ENCODE measurements at regions not wholly inside any gene's neighbourhood (a gene's known extent, or its start where the extent isn't known, plus 50 kb on each side); places are given as distances from the start of the nearest gene placed in this dataset.

DNA sequence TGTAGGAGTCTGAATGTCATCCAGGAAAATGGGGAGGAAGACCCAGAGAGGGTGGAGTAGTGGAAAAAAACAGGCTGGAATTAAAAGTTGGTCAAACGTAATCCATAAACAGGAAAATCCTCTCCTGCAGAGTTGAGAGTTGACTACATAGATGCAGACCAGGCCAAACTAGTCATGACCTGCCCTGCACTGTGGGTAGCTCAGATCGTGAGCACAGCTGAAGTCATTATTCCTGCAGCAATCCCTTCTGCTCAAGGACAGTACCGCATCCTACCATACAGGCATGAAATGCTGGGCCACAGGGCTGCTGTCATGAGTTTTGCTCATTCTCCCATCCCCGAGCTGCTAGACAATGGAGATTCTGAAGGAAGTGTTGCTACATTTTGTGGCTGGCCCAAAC lies 352.2 kb downstream of the EN1 start:
- DNase-seq (ENCODE audit: low spot score) = no peak
- intact Hi-C loops (cut with DNase I) = no loop called here

DNA sequence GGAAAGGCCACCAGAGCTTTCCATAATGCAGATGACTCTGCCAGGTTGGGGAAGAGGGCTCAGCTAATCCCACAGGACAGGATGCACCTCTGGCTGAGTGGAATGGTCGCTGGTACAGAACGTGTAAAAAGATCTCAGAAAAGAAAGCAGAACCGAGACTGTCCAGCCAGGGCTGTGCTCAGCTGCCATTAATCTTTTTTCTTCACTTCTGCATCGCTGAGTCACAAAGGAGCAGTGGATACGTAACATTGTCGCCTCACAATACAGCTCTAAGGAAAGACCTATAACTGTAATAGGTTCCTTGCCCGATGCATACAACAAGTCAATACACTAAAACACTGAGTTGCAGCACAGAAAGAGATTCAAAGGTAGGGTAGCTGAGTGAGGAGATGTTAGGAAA lies 354.2 kb downstream of the EN1 start:
- no peak for DNase-seq (ENCODE audit: low spot score)
- intact Hi-C loops (cut with DNase I) = no loop called here

DNA sequence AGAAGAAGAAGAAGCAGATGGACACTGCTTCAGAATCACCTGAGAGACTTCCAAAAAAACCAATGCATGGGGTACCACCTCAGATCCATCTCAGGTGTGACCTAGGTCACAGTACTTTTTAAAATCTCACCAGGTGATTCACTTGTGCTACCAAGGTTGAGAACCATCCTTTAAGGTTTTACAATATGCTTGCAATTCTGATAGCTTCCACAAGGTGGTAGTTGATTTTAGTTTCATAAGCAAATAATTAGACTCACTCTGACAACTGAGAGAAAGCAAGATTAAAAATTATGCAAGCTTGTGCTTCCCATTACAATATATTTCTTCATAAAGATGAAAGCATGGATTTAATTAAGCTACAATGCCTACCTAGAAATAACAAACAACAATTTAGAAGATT lies 355.1 kb downstream of the EN1 start:
- intact Hi-C loops (cut with DNase I) = no loop called here
- DNase-seq (ENCODE audit: low spot score) = no peak

DNA sequence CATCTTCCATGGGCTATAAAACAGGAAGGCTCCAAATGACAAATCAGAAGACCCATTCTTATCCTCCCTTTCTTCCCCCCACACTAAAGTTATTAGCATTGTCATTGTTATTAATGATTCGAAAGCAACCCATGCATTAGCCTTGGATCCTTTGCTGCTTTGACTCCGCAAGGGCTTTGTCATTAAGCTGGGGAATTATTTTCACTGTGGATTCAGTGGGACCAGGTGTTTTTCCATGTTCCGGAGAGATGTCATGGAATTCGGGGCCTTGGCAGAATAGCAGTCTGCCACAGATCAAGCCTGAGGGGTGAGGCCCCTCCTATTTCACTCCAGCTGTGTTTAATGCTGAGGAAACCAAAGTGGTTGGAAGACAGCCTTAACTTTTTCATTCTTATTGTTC lies 357.1 kb downstream of the EN1 start:
- no peak for DNase-seq (ENCODE audit: low spot score)
- intact Hi-C loops (cut with DNase I) = no loop called here

DNA sequence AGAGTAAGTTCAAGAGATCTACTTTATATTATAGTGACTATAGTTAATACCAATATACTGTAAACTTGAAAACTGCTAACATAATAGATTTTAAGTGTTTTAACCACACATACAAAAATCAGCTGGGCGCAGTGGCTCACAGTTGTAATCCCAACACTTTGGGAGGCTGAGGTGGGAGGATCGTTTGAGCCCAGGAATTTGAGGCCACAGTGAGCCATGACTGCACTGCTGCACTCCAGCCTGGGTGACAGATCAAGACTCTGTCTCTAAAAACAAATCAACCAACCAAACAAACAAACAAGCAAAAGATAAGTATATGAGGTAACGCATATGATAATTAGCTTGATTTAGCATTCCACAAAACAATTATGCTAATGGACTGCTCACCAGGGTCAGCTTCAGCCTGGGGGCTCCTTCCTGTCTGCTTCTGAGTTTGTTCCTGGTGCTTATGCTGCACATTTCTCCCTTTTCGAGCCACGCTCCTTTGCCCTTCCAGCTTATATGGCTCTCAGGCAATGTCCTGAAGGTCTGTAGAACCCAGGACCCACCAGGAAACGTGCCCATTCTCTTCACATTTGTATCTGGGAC lies 357.6 kb downstream of the EN1 start:
- intact Hi-C loops (cut with DNase I) = no loop called here

DNA sequence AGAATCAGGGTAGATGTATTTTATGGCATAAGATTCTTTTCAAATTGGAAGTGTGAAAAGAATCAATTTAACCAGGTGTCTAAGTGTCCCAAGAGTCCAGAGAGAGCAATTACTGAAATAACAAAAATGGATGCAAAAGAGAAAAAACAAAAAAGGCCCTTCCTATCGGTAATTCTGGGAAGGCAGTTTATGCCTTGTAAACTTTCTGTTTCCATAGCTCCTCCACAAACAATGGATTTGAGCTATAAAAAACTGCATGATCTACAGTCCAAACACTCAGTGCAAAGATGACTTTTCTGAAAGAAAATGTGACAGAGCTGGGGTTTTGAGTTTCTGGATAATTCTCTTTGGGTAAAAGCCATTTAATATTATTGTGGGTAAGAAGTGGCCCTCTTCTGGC lies 366.1 kb downstream of the EN1 start:
- intact Hi-C loops (cut with DNase I) = no loop called here
- no peak for DNase-seq (ENCODE audit: low spot score)

More for the DNA sequence above, 357.6 kb downstream of the EN1 start:
- DNase-seq (ENCODE audit: low spot score) = no peak

DNA sequence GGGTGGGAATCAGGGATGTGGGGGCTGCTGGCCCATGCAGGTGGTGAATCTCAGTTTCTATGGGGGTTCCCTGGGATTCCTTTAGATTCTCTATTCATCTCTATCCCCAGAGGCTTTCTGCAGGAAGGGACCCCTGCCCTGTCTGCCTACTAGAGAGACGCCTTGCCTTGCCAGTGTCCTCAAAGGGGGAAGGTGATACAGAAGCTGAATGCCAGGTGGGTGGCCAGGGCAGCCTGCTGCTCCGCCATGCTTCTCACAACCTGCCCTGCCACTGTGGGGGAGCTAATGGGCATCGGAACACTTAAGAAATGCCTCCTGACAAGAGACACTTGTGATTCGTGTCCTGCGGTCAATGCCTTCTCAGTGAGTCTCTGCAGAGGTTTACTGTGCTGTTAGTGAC lies 368.4 kb downstream of the EN1 start:
- intact Hi-C loops (cut with DNase I) = no loop called here

DNA sequence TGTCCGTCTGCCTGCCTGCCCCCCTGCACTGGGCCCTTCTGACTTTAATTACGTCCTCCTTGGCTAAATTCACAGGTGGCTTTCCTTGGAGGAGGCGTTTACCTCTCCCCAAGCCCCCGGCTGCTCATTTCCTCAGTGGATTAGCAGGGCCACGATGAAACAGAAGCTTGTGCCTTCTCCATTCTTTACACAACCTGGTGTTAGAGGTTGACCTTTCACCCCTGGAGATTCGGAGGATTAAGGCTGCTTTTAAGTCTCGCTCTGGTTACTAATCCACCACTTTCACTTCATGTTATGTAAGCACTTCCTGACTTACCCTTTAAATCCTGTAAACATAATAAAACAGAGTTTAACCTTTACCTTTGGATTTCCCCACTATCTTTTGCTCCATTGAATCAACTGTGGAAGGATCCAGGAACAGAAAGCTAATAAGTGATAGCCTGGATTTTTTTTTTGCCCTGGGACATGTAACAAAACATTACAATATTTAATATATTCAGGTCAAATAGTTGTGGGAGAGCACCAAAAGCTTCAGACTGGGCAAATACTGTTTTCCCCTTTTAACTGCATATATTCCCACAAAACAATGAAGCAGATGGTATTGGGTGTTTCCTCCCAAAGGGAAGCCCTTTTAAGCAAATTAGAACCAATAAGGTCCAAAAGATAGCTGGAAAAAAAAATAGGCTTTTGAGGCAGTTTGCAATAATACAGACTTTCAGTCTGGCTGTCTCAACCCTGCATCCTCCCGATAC lies 370.2 kb downstream of the EN1 start:
- no peak for DNase-seq (ENCODE audit: low spot score)
- intact Hi-C loops (cut with DNase I) = no loop called here

More for the DNA sequence above, 368.4 kb downstream of the EN1 start:
- DNase-seq (ENCODE audit: low spot score) = no peak

DNA sequence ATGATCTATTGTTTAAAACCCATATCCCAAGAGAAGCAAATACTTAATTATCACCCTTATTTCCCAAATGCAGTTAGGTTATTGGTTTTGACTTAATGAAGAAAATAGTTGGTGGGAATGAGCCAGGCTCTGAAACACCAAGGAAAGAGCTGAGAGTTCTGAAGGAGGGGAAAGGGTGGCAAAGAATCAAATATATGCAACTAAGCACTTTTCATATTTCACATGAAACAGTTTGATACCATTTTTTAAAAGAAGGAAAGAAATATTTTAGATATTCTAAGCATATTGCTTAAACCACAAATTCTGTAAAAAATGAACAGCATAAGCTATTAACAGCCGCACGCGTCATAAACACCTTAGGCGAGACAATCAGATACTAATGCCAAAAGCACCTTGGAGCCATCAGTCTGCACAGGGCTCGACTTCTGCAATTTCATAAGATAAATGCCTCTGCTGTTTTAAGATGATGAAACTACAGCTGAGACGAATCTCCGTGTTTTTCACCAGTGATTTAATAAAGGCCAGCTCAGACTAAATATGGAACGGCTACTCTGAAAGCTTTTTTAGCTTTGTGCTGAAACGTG lies 371.7 kb downstream of the EN1 start:
- intact Hi-C loops (cut with DNase I) = no loop called here
- no peak for DNase-seq (ENCODE audit: low spot score)

DNA sequence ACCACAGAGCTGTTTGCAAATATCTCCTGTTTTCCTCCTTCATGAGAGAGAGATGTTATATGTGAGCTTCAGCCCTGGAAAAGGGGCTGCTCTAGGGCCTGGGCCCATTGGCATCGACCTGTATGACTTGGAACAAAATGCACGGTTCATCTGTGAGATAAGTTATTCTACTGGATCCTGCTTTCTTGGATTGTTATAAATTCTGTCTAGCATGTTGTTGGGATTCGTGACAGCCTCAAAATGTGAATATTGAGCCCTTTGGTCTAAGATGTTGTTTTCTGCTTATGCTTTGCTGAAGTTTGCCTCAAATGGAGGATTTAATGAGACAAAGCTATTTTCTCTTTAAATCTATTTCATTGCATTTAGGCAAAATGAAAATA lies 372.9 kb downstream of the EN1 start:
- DNase-seq (ENCODE audit: low spot score) = no peak
- intact Hi-C loops (cut with DNase I) = no loop called here

DNA sequence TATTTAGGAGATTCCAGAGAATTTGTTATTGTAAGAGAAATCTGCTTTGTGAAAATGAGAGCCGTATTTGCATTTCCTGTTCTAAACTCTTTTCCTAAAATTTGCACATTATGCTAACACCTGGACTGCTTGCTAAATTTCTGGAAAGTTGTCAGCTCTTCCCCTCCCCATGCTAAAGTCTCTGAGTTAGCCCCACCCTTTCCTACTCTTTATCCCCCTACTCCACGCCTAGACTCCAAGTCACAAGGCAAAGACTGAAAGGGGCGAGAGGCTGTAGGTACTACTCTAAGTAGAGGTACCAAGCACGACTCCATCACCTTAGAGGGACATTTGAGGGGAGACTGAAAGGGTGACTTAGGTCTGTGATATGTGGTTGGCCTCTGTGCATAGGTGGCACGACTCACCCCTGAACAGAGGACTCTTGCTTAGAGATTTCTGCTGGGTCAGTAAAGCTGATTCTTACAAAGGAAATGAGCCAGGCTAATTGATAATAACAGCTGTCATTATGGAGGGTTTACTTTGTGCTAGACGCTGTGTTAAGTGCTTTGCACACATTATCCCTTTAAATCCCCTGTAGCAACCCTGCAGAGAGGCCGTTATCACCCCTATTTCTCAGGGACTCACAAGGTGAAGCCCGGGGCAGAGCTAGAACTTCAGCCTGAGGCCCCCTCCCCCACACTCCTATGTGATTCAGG lies 373.5 kb downstream of the EN1 start:
- intact Hi-C loops (cut with DNase I) = no loop called here
- no peak for DNase-seq (ENCODE audit: low spot score)

DNA sequence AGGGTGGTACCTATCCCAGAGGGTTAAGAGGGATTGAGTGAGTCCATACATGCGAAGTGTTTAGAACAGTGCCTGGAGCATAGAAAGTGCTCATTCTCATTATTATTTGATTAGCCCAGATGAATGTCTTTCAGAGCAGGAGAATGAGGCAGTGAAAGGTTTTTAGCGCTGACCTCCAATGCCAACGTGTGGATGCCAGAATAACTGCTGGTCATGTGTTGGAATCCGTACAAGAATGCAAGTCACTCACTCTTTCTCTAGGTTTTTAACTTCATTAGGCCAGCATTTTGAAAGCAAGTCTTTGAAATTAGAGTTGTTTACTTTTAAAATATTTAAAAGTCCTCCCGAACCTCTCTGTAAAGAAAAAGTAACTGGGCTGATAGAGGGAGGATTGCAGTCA lies 374.2 kb downstream of the EN1 start:
- DNase-seq (ENCODE audit: low spot score) = no peak
- intact Hi-C loops (cut with DNase I) = no loop called here

DNA sequence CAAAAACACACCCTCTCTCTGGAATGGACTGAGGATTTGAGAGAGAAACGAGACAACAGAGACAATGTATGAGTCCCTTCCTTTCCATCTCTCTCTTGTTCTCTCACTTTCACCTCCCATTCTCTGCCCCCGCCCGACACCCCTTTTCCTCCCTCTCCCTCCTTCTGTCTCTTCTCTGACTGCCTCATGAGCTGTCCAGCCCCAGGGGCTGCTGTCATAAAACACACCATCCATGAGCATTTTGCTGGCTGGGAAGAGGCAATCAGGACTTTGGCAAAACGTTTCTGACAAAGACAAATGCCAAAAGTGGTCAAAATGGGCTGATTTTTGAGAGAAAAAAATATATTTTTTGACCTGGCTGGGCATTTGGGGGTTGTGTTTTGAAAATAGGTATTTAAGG lies 377.2 kb downstream of the EN1 start:
- intact Hi-C loops (cut with DNase I) = no loop called here
- DNase-seq (ENCODE audit: low spot score) = no peak

DNA sequence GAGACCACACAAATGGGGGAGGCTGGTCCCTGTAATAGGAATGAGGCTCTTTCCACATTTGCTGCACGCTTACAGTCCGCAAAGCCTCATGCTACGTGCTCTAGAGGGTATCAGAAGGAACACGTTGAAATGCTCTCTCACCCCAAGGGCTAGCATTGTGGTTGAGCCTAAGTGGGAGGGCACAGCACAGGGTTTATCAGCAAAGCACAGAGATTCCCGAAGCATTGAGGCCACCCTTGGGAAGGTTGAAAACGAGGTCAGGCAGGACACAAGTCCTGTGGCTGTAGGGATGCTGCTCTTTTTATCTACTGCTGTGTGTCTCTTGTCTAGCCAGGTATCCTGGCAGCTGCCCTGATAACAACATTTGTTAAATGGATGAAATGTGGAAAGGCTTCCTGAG lies 378.3 kb downstream of the EN1 start:
- intact Hi-C loops (cut with DNase I) = no loop called here

DNA sequence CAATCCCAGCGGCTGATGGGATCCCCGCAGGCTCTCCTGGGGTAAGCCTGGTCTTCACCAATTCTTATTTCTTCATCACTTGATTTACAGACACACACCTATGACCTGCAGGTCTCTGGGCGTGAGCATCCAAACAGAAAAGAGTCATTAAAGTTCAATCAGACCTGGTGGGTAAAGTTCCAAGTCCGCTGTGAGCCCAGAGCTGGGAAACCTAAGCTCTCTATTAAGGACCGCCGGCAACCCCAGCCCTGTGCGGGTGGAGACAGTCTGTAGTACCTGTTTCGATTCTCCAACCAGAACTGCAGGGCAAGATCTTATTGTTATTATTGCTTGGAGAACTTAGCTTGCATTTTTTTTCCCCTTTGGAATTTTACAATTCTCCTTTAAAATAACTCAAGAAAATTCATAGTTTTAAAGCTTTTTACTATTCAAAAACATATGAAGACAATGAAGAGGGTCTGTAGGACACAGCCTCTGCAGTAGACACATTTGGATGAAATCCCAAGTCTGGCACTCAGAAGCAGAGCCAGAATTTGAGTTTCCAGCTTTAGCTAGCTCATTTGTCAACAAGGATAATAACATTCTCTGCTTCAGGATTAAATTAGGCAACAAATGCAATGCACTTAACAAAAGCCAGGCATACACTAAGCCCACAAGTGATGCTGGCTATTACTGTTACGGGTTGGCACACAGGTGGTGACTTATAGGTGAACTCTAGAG lies 376.4 kb downstream of the INSIG2 start:
- intact Hi-C loops (cut with DNase I) = no loop called here
- no peak for DNase-seq (ENCODE audit: low spot score)

More for the DNA sequence above, 378.3 kb downstream of the EN1 start:
- no peak for DNase-seq (ENCODE audit: low spot score)

DNA sequence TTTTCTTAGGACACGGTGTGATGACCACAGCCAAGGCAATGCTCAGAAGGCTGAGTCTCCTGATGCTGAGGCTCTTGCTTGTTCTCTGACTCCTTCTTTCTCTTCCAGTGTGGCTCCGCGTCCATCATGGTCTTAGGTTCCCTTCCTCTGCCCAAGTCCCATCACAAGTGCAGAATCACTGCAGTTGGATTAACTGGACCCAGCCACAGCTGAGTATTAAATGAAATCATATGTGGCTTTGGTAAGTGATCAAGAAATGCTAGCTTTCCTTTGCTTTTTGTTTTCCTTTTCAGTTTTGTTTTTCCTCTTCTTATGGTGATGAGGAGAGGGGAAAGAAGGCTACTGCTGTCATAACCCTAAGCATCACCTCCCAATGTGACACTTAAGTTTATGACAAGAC lies 375.8 kb downstream of the INSIG2 start:
- no peak for DNase-seq (ENCODE audit: low spot score)
- intact Hi-C loops (cut with DNase I) = no loop called here

DNA sequence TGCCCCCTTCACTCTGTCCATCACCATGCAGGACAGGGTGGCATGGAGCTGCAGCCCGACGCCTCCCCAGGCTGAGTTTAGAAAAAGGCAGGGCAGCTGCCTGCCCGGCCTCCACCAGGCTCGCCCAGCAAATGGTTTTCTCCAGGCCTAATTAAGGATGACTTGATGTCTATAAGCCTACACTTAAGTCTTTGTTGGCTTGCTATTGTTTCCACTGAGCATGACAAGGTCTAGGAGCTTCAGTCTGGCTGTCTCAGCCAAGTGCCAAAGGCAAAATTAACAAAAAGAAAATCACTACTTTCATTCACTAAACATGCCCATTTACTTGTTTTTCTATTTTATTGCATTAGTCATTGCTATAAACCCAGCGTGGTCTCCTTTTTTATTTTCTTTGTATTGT lies 372.2 kb downstream of the INSIG2 start:
- intact Hi-C loops (cut with DNase I) = no loop called here
- no peak for DNase-seq (ENCODE audit: low spot score)

DNA sequence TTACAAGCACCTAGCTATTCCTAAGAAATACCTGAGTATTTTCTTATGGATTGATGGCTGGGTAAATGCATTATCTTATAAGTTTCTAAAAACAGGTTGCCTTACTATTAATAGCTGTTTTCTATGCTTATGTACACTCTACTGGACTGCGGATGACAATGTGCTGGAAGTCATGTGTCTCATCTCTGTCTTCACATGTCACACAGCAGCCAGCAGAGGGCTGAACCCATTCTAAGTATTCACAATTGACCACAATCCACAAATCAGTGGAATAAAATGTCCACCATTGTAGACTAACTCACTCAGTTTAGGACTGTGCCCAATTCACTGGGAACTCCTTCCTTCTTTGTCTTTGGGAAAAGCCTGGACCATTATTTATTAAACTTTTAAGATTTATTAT lies 371.2 kb downstream of the INSIG2 start:
- intact Hi-C loops (cut with DNase I) = no loop called here
- DNase-seq (ENCODE audit: low spot score) = no peak

DNA sequence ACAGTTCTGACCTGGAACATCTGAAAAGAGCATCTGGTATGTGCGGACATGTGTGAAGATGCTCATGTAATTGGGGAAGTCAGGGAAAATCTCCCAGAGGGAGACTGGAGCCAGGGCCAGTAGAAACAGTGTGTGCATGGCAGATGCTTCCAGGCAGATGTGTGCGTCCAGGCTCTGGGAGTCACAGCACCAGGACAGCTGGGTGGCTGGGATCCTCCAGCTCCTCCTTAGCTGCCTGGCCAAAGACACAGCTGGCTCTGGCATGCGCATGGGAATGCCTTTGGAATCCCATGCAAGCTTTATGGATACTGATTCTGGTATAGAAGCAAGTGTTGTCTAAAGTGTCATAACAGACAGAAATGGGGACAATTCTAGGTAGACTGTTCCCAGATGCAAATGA lies 369.7 kb downstream of the INSIG2 start:
- DNase-seq (ENCODE audit: low spot score) = no peak
- intact Hi-C loops (cut with DNase I) = no loop called here

DNA sequence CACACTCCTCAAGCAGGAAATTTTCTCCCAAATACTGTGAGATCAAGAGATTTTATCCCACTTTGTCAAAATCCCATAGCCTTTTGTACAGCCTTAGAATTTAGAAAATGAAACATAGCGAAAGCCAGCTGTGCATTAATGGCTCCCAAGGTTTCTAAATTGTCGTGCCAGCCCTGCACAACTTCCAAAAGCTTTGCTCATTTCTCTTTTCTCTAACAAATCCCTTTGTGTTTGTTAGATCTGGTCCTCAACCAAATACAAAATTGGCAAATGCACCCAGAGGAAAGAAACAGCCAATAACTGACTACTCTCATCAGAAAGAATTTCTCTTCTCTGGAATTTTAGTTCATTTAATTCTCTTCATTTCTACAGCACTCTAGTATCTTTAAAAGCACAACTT lies 361.1 kb downstream of the INSIG2 start:
- intact Hi-C loops (cut with DNase I) = no loop called here
- DNase-seq (ENCODE audit: low spot score) = no peak

Data from cardiac septum (tissue), 1 donor.